Liver (tissue), 3 donors: ENCODE measurements at regions not wholly inside any gene's neighbourhood (a gene's known extent, or its start where the extent isn't known, plus 50 kb on each side); places are given as distances from the start of the nearest gene placed in this dataset.

Source experiments
- EGR1 ChIP-seq, 2 donors: IDR thresholded peaks; 2 replicates each; pipeline ENCODE4 v1.6.1; 2016 to 2018; ENCODE audit warnings: antibody characterized with exemption in 2 of 2, low read depth in 2 of 2
- GABPA ChIP-seq, 2 donors: IDR thresholded peaks in 1 of 2; conservative IDR thresholded peaks in 1 of 2; 2 replicates each; pipeline ENCODE4 v1.6.1; 2016; ENCODE audit warnings: antibody characterized with exemption in 2 of 2, mild to moderate bottlenecking in 1 of 2, moderate library complexity in 1 of 2
- TAF1 ChIP-seq: conservative IDR thresholded peaks from 2 replicates; pipeline ENCODE4 v1.6.1; 2016; ENCODE audit warnings: antibody characterized with exemption, mild to moderate bottlenecking
- TF ChIP-seq, protein P1 (sequence below): fragments of 150-350 bp; IDR thresholded peaks from 2 replicates; pipeline ENCODE4 v1.5.1; 2017; ENCODE audit warnings: improper control_type of control experiment, low read depth, low read length; ENCODE audit not compliant: missing input control
- donor health status: healthy.
- donor health status: healthy.

DNA sequence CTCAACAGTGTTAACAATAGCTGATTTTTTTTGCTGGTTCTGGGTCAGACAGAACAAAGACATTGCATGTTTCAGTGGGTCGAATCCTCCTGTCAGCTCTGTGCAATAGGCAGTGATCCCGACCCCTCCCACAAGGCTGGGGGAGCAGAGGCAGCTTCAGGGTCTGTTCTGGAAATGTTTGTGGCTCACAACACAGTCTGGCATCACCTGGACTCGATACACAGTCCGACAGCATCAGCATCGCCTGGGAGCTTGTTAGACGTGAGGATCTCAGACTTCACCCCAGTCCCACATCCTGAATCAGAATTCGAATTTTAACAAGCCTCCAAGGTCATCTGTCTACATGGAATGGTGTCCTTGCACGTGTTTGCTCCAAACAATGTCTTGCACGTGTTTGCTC is 384.7 kb downstream of the IRX2 start:
- no peak for TF ChIP-seq TAF1
- TF ChIP-seq, protein P1, sequence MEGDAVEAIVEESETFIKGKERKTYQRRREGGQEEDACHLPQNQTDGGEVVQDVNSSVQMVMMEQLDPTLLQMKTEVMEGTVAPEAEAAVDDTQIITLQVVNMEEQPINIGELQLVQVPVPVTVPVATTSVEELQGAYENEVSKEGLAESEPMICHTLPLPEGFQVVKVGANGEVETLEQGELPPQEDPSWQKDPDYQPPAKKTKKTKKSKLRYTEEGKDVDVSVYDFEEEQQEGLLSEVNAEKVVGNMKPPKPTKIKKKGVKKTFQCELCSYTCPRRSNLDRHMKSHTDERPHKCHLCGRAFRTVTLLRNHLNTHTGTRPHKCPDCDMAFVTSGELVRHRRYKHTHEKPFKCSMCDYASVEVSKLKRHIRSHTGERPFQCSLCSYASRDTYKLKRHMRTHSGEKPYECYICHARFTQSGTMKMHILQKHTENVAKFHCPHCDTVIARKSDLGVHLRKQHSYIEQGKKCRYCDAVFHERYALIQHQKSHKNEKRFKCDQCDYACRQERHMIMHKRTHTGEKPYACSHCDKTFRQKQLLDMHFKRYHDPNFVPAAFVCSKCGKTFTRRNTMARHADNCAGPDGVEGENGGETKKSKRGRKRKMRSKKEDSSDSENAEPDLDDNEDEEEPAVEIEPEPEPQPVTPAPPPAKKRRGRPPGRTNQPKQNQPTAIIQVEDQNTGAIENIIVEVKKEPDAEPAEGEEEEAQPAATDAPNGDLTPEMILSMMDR = no peak
- TF ChIP-seq GABPA (IDR thresholded peaks at IDR 0.05 in 1 of 2, conservative IDR thresholded peaks at IDR 0.05 in 1 of 2) = no peak
- no peak for TF ChIP-seq EGR1 (IDR thresholded peaks at IDR 0.05; ENCODE audit: low read depth in 2 of 2)
